Memory B cell (primary cell): ENCODE measurements at regions not wholly inside any gene's neighbourhood (a gene's known extent, or its start where the extent isn't known, plus 50 kb on each side); places are given as distances from the start of the nearest gene placed in this dataset.

ENCODE experiments used
- ATAC-seq: fragments of 150-1000 bp; cut with Tn5 transposase; 2 replicates; pipeline ENCODE4 v1.10.0; 2021; ENCODE audit warnings: low read depth, mild to moderate bottlenecking, moderate library complexity
- DNase-seq, 2 donors: peaks; one replicate each; pipeline ENCODE4 v3.0.0; 2022; ENCODE audit warnings: low spot score in 2 of 2
- H3K27ac Mint-ChIP-seq: one replicate; pipeline ENCODE4 v1.8.0; 2022; ENCODE audit warnings: mild to moderate bottlenecking, moderate library complexity, mixed read lengths
- H3K27me3 Mint-ChIP-seq: one replicate; pipeline ENCODE4 v1.8.0; 2022; ENCODE audit warnings: mixed read lengths
- H3K36me3 Mint-ChIP-seq: one replicate; pipeline ENCODE4 v1.8.0; 2022; ENCODE audit warnings: mild to moderate bottlenecking, mixed read lengths
- H3K4me1 Mint-ChIP-seq: one replicate; pipeline ENCODE4 v1.8.0; 2022; ENCODE audit warnings: mixed read lengths
- H3K4me3 Mint-ChIP-seq: one replicate; pipeline ENCODE4 v1.8.0; 2022; ENCODE audit warnings: mild to moderate bottlenecking, moderate library complexity, mixed read lengths
- H3K9me3 Mint-ChIP-seq: one replicate; pipeline ENCODE4 v1.8.0; 2022; ENCODE audit warnings: mixed read lengths

- no peak for ATAC-seq
- no peak overlapping the region for H3K4me3 Mint-ChIP-seq
- H3K27ac Mint-ChIP-seq: no peak overlapping the region
- H3K9me3 Mint-ChIP-seq: no peaks in the 10 kb centered on the region
- H3K36me3 Mint-ChIP-seq: no peaks in the 10 kb centered on the region
- H3K27me3 Mint-ChIP-seq: no peaks in the 10 kb centered on the region
- DNase-seq: no peak
- H3K4me1 Mint-ChIP-seq: no peaks in the 10 kb centered on the region
Observed at GRCh38 chr1:81052162-81052561, 748.6 kb upstream of the ADGRL2 start.

GRCh38 chr1:81050390-81050789 lies 750.3 kb upstream of the ADGRL2 start:
- no peaks in the 10 kb centered on the region for H3K9me3 Mint-ChIP-seq
- no peaks in the 10 kb centered on the region for H3K36me3 Mint-ChIP-seq
- H3K4me3 Mint-ChIP-seq: no peak overlapping the region
- H3K27me3 Mint-ChIP-seq: no peaks in the 10 kb centered on the region
- DNase-seq (no peak), ATAC-seq (no peak)
- no peak overlapping the region for H3K27ac Mint-ChIP-seq
- H3K4me1 Mint-ChIP-seq: no peaks in the 10 kb centered on the region

- Mint-ChIP-seq H3K9me3 (peaks cover 2% of the 10 kb centered on the region), H3K27me3 (no peaks in the 10 kb centered on the region), H3K27ac (no peak overlapping the region), H3K36me3 (no peaks in the 10 kb centered on the region), H3K4me3 (no peak overlapping the region), H3K4me1 (no peaks in the 10 kb centered on the region)
- DNase-seq: no peak
- no peak for ATAC-seq
Observed at GRCh38 chr1:81044708-81045107, 756.0 kb upstream of the ADGRL2 start.

- DNase-seq: no peak
- Mint-ChIP-seq H3K27ac (no peak overlapping the region), H3K27me3 (no peaks in the 10 kb centered on the region), H3K4me1 (no peaks in the 10 kb centered on the region), H3K4me3 (no peak overlapping the region), H3K36me3 (no peaks in the 10 kb centered on the region), H3K9me3 (peaks cover 2% of the 10 kb centered on the region)
- no peak for ATAC-seq
Observed at GRCh38 chr1:81042225-81042624, 758.5 kb upstream of the ADGRL2 start.

GRCh38 chr1:81034291-81034690 lies 766.4 kb upstream of the ADGRL2 start:
- no peak for DNase-seq
- Mint-ChIP-seq H3K27me3 (peaks cover 1% of the 10 kb centered on the region), H3K9me3 (peaks cover 4% of the 10 kb centered on the region), H3K27ac (no peak overlapping the region), H3K4me3 (no peak overlapping the region), H3K4me1 (no peaks in the 10 kb centered on the region), H3K36me3 (no peaks in the 10 kb centered on the region)
- no peak for ATAC-seq

DNA sequence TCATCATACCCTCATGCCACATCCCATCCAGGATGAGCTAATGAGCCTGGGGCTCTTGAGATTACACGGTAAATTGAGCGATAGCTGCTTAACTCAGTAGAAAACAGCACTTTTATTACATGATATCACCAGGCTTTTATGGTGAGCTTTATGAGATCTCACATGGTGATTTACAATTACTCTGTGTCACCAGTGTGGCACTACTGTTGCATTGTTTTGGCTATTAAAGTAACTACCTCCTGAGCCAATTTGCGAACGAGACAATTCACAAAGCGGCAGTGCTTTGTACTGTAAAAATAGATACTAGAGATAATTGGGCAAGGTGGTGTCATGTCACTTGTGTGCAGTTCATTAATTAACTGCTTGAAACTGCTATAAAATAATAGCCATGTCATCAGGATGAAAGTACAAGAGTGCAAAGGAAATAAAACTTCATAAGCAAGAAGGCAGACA lies 767.7 kb upstream of the ADGRL2 start:
- Mint-ChIP-seq H3K4me3 (no peak overlapping the region), H3K4me1 (no peaks in the 10 kb centered on the region), H3K27me3 (peaks cover 1% of the 10 kb centered on the region), H3K27ac (no peak overlapping the region), H3K9me3 (peaks cover 4% of the 10 kb centered on the region), H3K36me3 (no peaks in the 10 kb centered on the region)
- no peak for DNase-seq
- no peak for ATAC-seq

DNA sequence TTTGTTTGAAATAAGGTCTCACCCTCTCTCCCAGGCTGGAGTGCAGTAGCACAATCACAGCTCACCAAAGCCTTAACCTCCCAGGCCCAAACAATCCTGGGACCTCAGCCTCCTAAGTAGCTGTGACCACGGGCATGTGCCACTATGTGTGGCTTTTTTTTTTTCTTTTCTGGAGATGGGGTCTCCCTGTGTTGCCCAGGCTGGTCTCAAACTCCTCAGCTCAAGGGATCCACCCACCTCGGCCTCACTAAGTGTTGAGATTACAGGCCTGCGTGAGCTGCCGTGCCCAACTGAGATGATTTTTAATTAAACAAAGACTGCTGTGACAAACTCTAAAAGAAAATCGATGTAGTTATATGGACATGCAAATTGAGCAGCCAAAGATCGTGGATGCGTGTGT lies 768.4 kb upstream of the ADGRL2 start:
- H3K27me3 Mint-ChIP-seq: peaks cover 1% of the 10 kb centered on the region
- H3K4me3 Mint-ChIP-seq: no peak overlapping the region
- H3K27ac Mint-ChIP-seq: no peak overlapping the region
- DNase-seq (no peak), ATAC-seq (no peak)
- H3K4me1 Mint-ChIP-seq: no peaks in the 10 kb centered on the region
- peaks cover 4% of the 10 kb centered on the region for H3K9me3 Mint-ChIP-seq
- H3K36me3 Mint-ChIP-seq: no peaks in the 10 kb centered on the region

DNA sequence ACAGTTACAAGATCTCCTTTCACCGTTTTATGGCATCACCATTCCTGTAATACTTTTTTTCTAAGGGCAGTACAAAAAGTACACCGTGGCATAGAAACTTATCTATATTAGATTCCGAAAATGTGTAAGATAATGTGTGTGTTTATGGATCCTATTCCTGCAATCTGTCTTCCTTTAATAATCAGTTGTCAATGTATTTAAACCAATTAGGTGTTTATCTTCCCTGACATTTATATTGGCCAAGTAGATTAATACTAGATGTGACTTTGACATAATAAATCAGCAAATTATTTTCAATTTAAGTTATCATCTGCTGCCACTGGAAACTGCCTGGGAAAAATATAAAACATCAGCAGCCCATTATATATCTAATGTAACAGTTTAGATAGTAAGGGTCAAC lies 770.3 kb upstream of the ADGRL2 start:
- no peak overlapping the region for H3K27ac Mint-ChIP-seq
- peaks cover 6% of the 10 kb centered on the region for H3K9me3 Mint-ChIP-seq
- DNase-seq (no peak), ATAC-seq (no peak)
- peaks cover 1% of the 10 kb centered on the region for H3K27me3 Mint-ChIP-seq
- no peaks in the 10 kb centered on the region for H3K36me3 Mint-ChIP-seq
- no peak overlapping the region for H3K4me3 Mint-ChIP-seq
- no peaks in the 10 kb centered on the region for H3K4me1 Mint-ChIP-seq

DNA sequence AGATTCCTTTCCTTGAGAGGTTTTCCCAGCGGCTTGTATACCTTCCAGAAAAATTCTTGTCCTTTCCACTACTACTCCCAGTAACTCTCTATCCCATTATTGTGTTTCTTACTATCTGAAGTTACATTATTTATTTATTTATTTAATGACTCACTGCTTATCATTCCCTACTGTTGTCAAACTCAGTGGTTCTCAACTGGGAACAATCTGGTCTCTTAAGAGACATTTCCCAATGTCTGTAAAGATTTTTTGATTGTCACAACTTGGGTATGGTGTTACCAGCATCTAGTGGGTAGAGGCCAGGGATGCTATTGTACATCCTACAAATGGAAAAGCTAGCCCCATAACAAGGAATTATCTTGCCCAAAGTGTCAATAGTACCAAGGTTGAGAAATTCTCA lies 771.5 kb upstream of the ADGRL2 start:
- Mint-ChIP-seq H3K36me3 (no peaks in the 10 kb centered on the region), H3K27ac (no peak overlapping the region), H3K27me3 (no peaks in the 10 kb centered on the region), H3K4me1 (no peaks in the 10 kb centered on the region), H3K9me3 (peaks cover 4% of the 10 kb centered on the region), H3K4me3 (no peak overlapping the region)
- DNase-seq (no peak), ATAC-seq (no peak)

DNA sequence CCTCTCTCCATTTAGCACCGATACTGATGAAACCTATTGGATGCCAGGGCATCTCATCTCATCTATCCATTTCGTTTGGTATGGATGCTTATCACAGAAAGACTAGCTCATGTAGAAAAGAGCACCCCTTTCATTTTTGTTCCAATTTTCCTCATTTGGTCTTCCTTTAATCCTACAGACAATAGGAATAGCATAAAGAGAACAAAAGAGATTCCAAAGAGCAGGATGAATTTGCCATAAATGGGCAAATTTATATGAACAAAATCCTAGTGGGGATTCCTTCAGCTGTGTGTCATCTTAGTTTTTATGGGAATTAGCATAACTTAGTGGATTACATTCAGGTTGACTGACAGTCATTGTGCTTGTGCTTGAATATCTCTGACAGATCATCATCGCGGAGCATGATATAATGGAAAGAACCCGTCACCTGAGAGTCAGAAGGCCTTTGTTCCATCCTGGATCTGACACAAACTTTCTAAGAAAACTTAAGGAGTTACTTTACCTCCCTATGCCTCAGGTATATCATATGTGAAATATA lies 777.5 kb upstream of the ADGRL2 start:
- H3K4me1 Mint-ChIP-seq: no peaks in the 10 kb centered on the region
- ATAC-seq: no peak
- H3K9me3 Mint-ChIP-seq: peaks cover 4% of the 10 kb centered on the region
- no peaks in the 10 kb centered on the region for H3K36me3 Mint-ChIP-seq
- H3K27me3 Mint-ChIP-seq: no peaks in the 10 kb centered on the region
- H3K4me3 Mint-ChIP-seq: no peak overlapping the region
- no peak for DNase-seq
- H3K27ac Mint-ChIP-seq: no peak overlapping the region

DNA sequence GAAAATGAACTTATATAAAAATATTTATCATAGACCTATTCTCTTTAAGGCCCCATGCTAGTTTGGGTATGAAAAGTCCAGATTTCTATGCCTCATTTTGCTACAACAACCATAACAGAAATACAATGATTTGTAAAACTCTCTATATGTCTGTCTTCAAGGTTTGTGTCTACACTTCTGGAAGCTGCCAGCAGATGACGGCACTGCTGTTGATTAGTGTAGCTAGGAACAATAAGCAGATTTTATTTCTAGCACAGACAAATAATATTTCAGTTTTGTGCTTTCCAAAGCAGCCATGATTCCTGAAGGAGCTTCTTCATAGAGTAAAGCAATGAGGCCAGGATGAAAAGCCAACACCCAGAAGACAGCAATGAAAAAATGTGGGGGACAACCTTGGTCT lies 779.6 kb upstream of the ADGRL2 start:
- Mint-ChIP-seq H3K27me3 (no peaks in the 10 kb centered on the region), H3K4me1 (no peaks in the 10 kb centered on the region), H3K4me3 (no peak overlapping the region), H3K36me3 (no peaks in the 10 kb centered on the region), H3K27ac (no peak overlapping the region), H3K9me3 (peaks cover 2% of the 10 kb centered on the region)
- no peak for DNase-seq
- ATAC-seq: no peak

GRCh38 chr1:81020506-81020905 lies 780.2 kb upstream of the ADGRL2 start:
- Mint-ChIP-seq H3K27me3 (no peaks in the 10 kb centered on the region), H3K4me1 (no peaks in the 10 kb centered on the region), H3K36me3 (no peaks in the 10 kb centered on the region), H3K9me3 (no peaks in the 10 kb centered on the region), H3K4me3 (no peak overlapping the region), H3K27ac (no peak overlapping the region)
- DNase-seq (no peak), ATAC-seq (no peak)

GRCh38 chr1:81010126-81010525 lies 790.6 kb upstream of the ADGRL2 start:
- Mint-ChIP-seq H3K27me3 (no peaks in the 10 kb centered on the region), H3K4me3 (no peak overlapping the region), H3K9me3 (peaks cover 1% of the 10 kb centered on the region), H3K27ac (no peak overlapping the region), H3K36me3 (no peaks in the 10 kb centered on the region), H3K4me1 (no peaks in the 10 kb centered on the region)
- ATAC-seq (no peak), DNase-seq (no peak)

DNA sequence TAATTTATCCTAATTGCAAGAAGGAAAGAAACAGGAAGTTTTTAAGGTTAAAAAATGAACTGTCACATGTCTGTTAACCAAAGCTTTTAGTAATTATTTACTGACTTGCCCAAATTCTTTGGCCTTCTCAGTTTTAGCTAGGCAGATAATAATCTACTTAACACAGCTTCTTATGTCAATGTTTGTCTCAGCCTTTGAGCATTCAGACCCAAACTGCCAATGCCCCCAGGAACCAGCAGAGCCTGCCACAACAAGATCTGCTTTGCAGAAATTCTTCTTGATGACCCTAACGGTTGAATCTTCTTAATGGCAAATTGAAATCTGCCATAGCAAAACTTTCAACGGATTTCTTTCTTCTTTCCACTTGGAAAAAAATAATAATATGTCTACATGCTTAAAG lies 792.4 kb upstream of the ADGRL2 start:
- Mint-ChIP-seq H3K36me3 (no peaks in the 10 kb centered on the region), H3K4me1 (no peaks in the 10 kb centered on the region), H3K4me3 (no peak overlapping the region), H3K9me3 (peaks cover 2% of the 10 kb centered on the region), H3K27ac (no peak overlapping the region), H3K27me3 (no peaks in the 10 kb centered on the region)
- DNase-seq (no peak), ATAC-seq (no peak)

DNA sequence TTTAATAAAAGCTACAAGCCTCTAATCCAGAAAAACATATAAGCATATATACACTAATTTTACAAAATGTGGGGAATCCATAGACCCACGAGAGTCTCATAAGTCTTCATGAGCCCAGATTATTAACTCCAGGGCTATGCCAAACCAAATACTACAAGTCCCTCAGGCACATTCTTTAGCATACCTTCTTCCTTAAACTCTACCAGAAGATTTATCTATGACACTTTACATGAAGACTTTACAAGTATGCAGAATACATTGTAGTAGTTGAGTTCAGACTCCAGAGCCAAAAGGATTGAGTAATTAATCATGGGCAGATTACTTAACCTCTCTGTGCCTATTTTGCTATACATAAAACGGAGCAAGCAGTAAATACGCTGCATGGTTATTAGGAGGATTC lies 793.7 kb upstream of the ADGRL2 start:
- Mint-ChIP-seq H3K4me3 (no peak overlapping the region), H3K27ac (no peak overlapping the region), H3K9me3 (peaks cover 2% of the 10 kb centered on the region), H3K36me3 (no peaks in the 10 kb centered on the region), H3K27me3 (no peaks in the 10 kb centered on the region), H3K4me1 (no peaks in the 10 kb centered on the region)
- DNase-seq: no peak
- no peak for ATAC-seq
